Sciatic nerve (tissue), 2 donors: ENCODE measurements at regions not wholly inside any gene's neighbourhood (a gene's known extent, or its start where the extent isn't known, plus 50 kb on each side); places are given as distances from the start of the nearest gene placed in this dataset.
"Not testable (repeated sequence)": the region's sequence is repeated elsewhere in the genome, so short reads cannot be mapped to it uniquely, and the experiment has no call there.

Source experiments
- ATAC-seq: fragments of 200-7000 bp; cut with Tn5 transposase; one replicate; pipeline ENCODE4 v1.9.1; 2020; ENCODE audit warnings: mild to moderate bottlenecking, moderate library complexity
- DNase-seq: peaks from one replicate; pipeline ENCODE4 v3.0.0-alpha.2; 2020; ENCODE audit warnings: low spot score
- intact Hi-C: fragments of 100-400 bp; cut with DNase I; formaldehyde crosslinking; loops from one replicate; pipeline ENCODE4 v1.14.2; 2022
- donor health status: DM: no; HTN: no; CAD: no.
- donor health status: DM: no; HTN: no; CAD: no.

- no peak for DNase-seq
- intact Hi-C loops, result no loop called here
Observed at GRCh38 chr1:200496937-200497336, 87.1 kb upstream of the ZNF281 start.

GRCh38 chr1:200495901-200496300 is 86.1 kb upstream of the ZNF281 start:
- intact Hi-C loops, result no loop called here
- DNase-seq, result no peak
- no peak for ATAC-seq

More at GRCh38 chr1:200496937-200497336, 87.1 kb upstream of the ZNF281 start:
- no peak for ATAC-seq

- no peak for ATAC-seq
- intact Hi-C loops, result no loop called here
- no peak for DNase-seq
Observed at GRCh38 chr1:200493344-200493743, 83.5 kb upstream of the ZNF281 start.

GRCh38 chr1:200491103-200491502 is 81.3 kb upstream of the ZNF281 start:
- intact Hi-C loops, result no loop called here
- ATAC-seq (no peak), DNase-seq (no peak)

- DNase-seq, result no peak
- intact Hi-C loops, result no loop called here
- no peak for ATAC-seq
Observed at GRCh38 chr1:200490183-200490582, 80.3 kb upstream of the ZNF281 start.

- DNase-seq, result peak; percentile 65
- intact Hi-C loops, result no loop called here
Observed at GRCh38 chr1:200488375-200489165, 78.7 kb upstream of the ZNF281 start.

GRCh38 chr1:200487650-200488049 is 77.8 kb upstream of the ZNF281 start:
- no peak for ATAC-seq
- intact Hi-C loops, result no loop called here
- DNase-seq, result no peak

More at GRCh38 chr1:200488375-200489165, 78.7 kb upstream of the ZNF281 start:
- peak; percentile 74 for ATAC-seq

- no peak for ATAC-seq
- intact Hi-C loops, result no loop called here
- DNase-seq, result no peak
Observed at GRCh38 chr1:200486634-200487033, 76.8 kb upstream of the ZNF281 start.

- intact Hi-C loops, ATAC-seq, DNase-seq: not testable (repeated sequence)
Observed at GRCh38 chr1:200484438-200484946, 74.7 kb upstream of the ZNF281 start.

GRCh38 chr1:200483491-200484143 is 73.8 kb upstream of the ZNF281 start:
- DNase-seq (no peak), ATAC-seq (peak; percentile 78)
- intact Hi-C loops, result no loop called here

GRCh38 chr1:200480964-200481363 is 71.1 kb upstream of the ZNF281 start:
- DNase-seq (no peak), ATAC-seq (no peak)
- intact Hi-C loops, result no loop called here

GRCh38 chr1:200479816-200480215 is 70.0 kb upstream of the ZNF281 start:
- peak; percentile 55 for ATAC-seq
- peak; percentile 60 for DNase-seq
- intact Hi-C loops, result no loop called here

GRCh38 chr1:200478945-200479558 is 69.2 kb upstream of the ZNF281 start:
- ATAC-seq, result peak; percentile 19
- DNase-seq, result no peak
- intact Hi-C loops, result no loop called here

GRCh38 chr1:200478239-200478623 is 68.4 kb upstream of the ZNF281 start:
- intact Hi-C loops, result no loop called here
- no peak for DNase-seq

GRCh38 chr1:200474633-200475032 is 64.8 kb upstream of the ZNF281 start:
- no peak for DNase-seq
- ATAC-seq, result no peak
- intact Hi-C loops, result no loop called here

More at GRCh38 chr1:200478239-200478623, 68.4 kb upstream of the ZNF281 start:
- no peak for ATAC-seq

GRCh38 chr1:200473698-200474371 is 64.0 kb upstream of the ZNF281 start:
- no peak for DNase-seq
- intact Hi-C loops, result no loop called here
- no peak for ATAC-seq

- intact Hi-C loops, result no loop called here
- ATAC-seq, result no peak
- DNase-seq, result no peak
Observed at GRCh38 chr1:200471739-200472138, 61.9 kb upstream of the ZNF281 start.

- DNase-seq (no peak), ATAC-seq (no peak)
- intact Hi-C loops, result no loop called here
Observed at GRCh38 chr1:200468264-200469001, 58.6 kb upstream of the ZNF281 start.
